ENCODE measurements at regions not wholly inside any gene's neighbourhood (a gene's known extent, or its start where the extent isn't known, plus 50 kb on each side); places are given as distances from the start of the nearest gene placed in this dataset.

DNA sequence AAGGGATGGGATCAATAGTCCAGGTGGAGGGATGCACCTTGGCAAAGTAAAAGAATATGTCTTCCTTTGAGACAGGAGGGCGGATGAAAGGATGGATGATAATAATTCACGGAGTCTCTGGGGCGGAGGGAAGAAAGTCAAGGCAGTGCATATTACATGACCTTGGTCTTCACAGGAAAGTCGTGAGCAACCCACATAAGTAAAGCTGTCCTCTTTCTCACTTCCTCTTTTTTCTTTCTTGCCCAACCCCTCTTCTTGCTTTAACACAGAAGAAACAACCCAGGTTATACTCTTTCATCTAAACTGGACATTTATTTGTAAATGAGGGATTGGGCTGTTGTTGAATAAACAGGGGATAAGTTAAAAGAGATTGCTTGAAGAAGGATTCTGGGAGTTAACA, 168.7 kb upstream of the SKOR2 start:
- TF ChIP-seq CTCF (IDR thresholded peaks at IDR 0.05) (no peak), PBX3 (IDR thresholded peaks at IDR 0.05) (no peak)

All from SK-N-SH (cell line).